TTC549 (cell line): ENCODE measurements at regions not wholly inside any gene's neighbourhood (a gene's known extent, or its start where the extent isn't known, plus 50 kb on each side); places are given as distances from the start of the nearest gene placed in this dataset.
"Not testable (repeated sequence)": the region's sequence is repeated elsewhere in the genome, so short reads cannot be mapped to it uniquely, and the experiment has no call there.

Experiments used
- FAIRE-seq: peaks from 2 replicates; lab custom pipeline; 2012; peaks lifted over from hg19 to GRCh38; lab: Jason Lieb, UNC

GRCh38 chr5:105898183-105898582, 1772.6 kb downstream of the EFNA5 start:
- no peak for FAIRE-seq

- no peak for FAIRE-seq
Measured at GRCh38 chr5:105885266-105885665, 1785.5 kb downstream of the EFNA5 start.

- FAIRE-seq = no peak
Measured at GRCh38 chr5:105882956-105883481, 1787.7 kb downstream of the EFNA5 start.

DNA sequence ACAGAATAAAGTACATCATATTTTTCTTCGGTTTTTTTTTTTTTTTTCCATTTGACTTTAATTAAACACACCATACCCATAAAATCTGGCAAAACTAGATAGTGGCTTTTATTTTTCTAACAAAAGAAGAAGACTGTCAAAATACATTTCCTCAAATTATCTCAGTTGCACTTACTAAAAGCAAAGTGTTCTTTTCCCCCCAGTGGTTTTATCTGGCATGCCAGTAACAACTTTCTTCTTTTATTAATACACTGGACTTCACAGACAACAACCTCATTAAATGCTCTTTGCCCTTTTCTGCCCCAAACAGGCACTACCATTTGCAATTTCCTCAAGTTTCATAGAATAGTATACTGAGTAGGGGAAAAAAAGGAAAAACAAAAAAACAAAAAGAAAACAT, 1792.3 kb downstream of the EFNA5 start:
- no peak for FAIRE-seq

DNA sequence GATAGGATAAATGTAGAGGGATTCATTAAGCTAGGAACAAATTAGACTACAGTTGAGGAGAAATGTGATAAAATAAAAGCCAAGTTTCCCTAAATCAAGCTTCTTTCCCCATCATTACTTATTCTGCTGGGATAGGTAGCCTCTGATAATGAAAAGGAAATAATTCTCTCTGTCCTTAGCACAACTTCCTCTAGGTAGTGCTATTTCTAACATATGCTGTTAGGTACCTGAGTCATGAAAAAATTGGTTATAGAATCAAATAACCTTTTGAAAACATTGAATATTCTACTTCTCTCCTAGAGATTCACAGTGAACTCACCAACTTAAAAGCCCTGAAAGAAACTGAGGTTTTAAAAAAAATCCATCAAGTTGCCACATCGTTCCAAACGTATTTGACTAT, 1793.1 kb downstream of the EFNA5 start:
- FAIRE-seq = no peak

- no peak for FAIRE-seq
Measured at GRCh38 chr5:105874316-105874715, 1796.4 kb downstream of the EFNA5 start.

GRCh38 chr5:105872569-105873270, 1798.0 kb downstream of the EFNA5 start:
- FAIRE-seq = no peak

- FAIRE-seq = no peak
Measured at GRCh38 chr5:105868038-105868780, 1802.5 kb downstream of the EFNA5 start.

DNA sequence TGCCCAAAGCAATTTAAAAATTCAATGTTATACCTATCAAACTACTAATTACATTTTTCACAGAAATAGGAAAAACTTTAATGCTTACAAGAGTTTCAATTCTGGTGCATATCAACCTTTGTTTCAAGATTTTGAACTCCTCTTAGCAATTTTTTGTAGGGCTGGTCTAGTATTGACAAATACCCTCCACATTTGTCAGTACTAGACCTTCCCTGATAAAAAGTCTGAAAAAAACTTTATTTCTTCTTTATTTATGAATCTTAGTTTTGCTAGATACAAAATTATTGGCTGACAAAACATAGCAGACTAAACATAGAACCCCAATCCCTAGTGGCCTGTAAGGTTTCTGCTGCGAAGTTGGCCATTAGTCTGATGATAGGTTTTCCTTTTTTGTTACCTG, 1804.9 kb downstream of the EFNA5 start:
- FAIRE-seq = no peak

- FAIRE-seq = not testable (repeated sequence)
Measured at GRCh38 chr5:105859350-105859749, 1811.4 kb downstream of the EFNA5 start.

DNA sequence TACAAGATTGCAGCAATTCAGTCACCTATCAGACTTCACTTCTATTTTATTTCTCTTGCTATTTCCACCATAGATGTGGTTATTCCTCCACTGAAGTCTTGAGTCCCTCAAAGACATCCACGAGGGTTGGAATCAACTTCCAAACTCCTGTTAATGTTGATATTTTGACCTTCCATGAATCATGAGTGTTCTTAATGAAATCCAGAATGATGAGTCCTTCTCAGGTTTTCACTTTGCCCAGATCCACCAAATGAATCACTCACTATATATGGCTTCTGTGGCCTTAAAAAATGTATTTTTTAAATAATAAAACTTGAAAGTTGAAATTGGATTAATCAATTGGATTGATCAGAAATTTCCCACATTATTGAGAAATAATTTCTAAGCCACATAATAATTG, 1821.0 kb downstream of the EFNA5 start:
- no peak for FAIRE-seq

DNA sequence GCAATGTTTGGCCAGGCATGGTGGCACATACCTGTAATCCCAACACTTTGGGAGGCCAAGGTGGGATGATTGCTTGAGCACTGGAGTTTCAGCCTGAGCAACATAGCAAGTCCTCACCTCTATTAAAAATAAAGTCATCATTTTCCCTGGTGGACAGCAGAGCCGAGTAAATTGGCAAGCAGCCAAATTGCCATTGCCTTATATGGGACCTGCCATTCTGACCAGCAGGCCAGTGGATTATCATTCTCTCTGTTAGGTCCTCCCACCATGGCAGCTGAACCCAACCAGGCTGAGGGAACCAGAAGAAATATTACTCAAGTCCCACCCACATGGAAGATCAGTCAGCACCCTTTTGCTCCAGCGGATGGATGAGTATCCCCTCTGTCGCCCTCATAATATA, 1829.9 kb downstream of the EFNA5 start:
- no peak for FAIRE-seq

- no peak for FAIRE-seq
Measured at GRCh38 chr5:105836887-105837286, 1833.8 kb downstream of the EFNA5 start.

DNA sequence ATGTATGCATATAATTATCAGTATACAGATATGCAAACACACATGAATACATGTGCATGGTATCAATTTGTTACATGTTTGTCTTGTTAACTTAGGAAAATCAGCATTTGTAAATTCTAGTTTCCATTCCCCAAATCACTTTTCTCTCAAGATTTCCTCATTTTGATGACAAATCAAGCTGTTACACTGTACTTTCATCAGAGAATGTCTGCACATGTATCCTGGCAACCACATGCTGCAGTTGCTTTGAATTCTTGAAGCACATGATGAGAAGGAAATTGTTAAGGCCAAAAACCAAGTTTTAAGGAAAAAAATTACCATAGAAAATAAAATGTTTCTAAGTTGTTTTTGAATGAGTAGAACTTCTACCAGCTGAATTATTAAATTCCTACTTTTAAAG, 1834.5 kb downstream of the EFNA5 start:
- FAIRE-seq = no peak

DNA sequence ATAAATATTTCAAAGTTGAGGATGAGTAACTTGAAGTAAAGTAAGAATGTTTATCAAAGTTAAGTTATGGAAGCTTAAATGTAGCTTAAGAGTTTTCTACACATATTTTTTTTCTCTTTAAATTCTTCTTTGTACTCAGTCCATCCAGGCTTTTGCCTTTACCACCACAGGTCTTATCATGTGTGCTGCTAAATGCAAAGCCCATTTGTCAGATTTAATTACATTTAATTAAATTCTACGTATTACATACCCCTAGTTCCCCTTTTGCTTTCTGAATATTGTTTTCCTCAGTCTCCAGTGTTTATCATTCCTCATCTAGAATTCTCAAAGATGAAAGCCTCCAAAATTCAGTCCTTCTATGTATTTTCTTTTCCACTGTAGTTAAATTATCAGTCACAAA, 1841.9 kb downstream of the EFNA5 start:
- no peak for FAIRE-seq

DNA sequence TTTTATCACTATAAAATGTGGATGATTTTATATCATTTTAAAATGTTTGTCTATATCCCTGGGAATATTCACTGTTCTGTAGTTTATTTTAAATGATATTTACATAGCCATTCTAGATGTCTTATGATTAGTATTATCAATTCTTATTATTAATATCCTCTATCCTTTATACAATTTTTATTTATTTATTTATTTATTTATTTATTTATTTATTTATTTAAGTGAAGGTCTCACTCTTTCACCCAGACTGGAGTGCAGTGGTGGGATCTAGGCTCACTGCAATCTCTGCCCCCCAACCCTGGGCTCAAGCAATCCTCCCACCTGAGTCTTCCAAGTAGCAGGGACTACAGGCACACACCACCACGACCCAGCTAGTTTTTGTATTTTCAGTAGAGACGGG, 1848.9 kb downstream of the EFNA5 start:
- FAIRE-seq = peak; percentile 23

DNA sequence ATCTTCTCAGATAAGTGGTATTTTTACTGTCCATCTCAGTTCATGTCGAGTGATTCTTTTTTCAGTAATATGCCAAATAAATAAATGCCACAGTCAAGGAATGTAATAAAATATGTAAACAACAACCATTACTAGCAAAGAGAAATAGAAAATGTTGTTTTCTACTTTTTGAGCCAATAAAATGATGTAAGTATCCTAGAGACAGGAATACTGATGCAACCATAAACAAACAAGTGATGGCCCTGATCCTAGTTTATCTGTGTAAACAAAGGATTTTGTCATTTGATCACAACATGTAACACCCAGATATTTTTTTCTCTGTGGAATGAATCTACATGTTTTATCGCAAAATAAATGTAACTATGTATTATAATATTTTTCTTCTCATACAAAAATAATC, 1852.8 kb downstream of the EFNA5 start:
- no peak for FAIRE-seq

- FAIRE-seq = no peak
Measured at GRCh38 chr5:105817416-105817815, 1853.3 kb downstream of the EFNA5 start.

GRCh38 chr5:105816961-105817360, 1853.8 kb downstream of the EFNA5 start:
- no peak for FAIRE-seq

- no peak for FAIRE-seq
Measured at GRCh38 chr5:105812304-105812703, 1858.4 kb downstream of the EFNA5 start.

DNA sequence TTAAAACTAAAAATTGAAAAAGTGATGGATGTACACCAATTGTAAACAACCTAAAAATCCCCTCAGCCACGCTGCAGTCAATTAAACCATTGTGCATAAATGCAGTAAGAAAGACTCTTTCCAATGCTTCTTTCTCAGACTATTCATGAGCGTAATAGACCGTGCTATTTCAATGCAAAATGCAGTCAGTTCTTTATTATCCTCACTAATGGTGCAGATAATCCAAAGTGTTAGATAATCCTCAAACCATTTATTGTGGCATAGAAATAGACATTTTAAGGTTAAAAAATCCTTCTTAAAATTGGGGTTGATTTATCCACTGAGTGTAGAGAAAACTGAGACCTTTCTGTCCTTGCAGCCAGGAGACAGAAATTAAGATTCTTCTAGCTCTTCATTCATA, 1862.8 kb downstream of the EFNA5 start:
- no peak for FAIRE-seq

DNA sequence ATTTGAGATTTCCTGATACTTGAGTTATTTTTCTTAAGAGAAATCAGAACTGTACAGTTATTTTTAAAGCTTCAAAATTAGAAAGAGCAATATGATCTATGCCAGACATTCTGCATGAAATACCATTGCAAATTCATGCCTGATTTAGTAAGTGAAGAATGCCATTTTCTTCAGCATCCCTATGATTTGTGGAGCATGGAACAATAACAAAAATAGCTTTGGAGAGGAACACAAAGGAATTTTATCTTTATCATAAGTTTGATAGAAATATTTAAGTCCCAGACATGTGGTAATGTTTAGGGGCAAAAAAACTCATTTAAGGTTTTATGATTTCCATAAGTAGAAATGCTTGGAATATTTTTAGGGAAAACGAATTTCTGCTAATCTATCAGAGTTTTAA, 1863.4 kb downstream of the EFNA5 start:
- no peak for FAIRE-seq

GRCh38 chr5:105806596-105806995, 1864.1 kb downstream of the EFNA5 start:
- no peak for FAIRE-seq

DNA sequence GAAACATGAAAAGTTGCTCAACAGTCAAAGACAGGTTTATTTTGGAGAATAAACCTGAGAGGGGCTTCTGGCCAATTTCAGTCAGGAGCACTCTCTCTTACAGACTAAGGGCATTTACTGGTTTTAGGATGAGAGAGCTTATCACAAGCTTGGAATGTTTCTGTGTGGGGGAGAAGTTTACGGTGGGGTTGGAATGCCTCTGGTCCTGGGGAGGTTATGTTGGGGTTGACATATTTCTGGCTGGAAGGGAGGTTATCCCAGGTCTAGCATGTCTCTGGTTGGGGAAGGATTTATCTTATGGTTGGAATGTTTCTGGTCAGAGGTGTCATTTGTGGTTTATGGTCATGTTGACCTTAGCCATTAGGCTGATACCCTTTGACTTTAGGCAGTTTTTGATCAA, 1867.3 kb downstream of the EFNA5 start:
- FAIRE-seq = no peak
